ENCODE measurements at regions not wholly inside any gene's neighbourhood (a gene's known extent, or its start where the extent isn't known, plus 50 kb on each side); places are given as distances from the start of the nearest gene placed in this dataset.
A peak's percentile ranks its signal among the peaks of the same experiment; 100 is the strongest.
"Not testable (repeated sequence)": the region's sequence is repeated elsewhere in the genome, so short reads cannot be mapped to it uniquely, and the experiment has no call there.

DNA sequence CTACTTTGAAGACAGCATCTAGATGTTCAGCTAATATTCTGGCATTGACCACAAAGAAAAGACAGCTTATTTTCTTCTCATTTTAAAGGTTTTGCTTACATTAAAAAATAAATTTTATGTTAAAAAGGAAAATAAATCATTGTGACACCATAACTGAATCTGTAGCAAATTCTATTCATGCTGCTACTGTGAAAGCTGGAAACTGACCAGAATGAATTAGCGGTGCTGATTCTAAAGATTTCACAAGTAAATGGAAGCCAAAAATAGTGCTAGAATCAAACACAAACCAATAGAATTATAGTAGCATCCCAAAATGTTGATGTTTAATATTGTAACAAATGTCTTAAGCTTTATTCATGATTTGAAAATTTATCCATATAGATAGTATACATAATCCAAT is 850.0 kb upstream of the FBXO33 start:
- intact Hi-C loops (cut with DNase I) = no loop called here
- no peak for DNase-seq (ENCODE audit: missing footprints)
- no peak for ATAC-seq

- ATAC-seq = no peak
- DNase-seq (ENCODE audit: missing footprints) = no peak
- intact Hi-C loops (cut with DNase I) = no loop called here
These were observed 848.4 kb upstream of the FBXO33 start for GRCh38 chr14:40280652-40281051.

GRCh38 chr14:40273417-40273816 is 841.2 kb upstream of the FBXO33 start:
- DNase-seq (ENCODE audit: missing footprints) (no peak), ATAC-seq (no peak)
- intact Hi-C loops (cut with DNase I) = no loop called here

DNA sequence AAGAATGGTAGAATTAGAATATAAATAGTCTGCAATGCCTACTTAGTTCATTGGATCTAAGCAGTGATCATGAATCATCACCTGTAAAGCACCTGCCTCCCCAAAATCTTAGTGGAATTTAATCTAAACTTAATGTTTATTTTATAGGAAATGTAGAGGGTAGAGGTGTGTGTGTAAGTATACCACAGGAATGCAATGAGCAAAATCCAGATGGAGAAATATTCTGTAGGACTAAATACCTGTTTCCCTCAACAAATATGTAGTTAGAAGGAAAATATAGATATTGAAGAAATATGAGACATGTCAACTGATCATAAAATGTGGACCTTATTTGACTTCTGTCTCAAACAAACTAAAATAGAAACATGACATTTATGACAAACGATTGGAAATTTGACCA is 839.2 kb upstream of the FBXO33 start:
- ATAC-seq = no peak
- intact Hi-C loops (cut with DNase I) = no loop called here

GRCh38 chr14:40269436-40269835 is 837.2 kb upstream of the FBXO33 start:
- ATAC-seq (no peak), DNase-seq (ENCODE audit: missing footprints) (no peak)
- intact Hi-C loops (cut with DNase I) = no loop called here

More for the DNA sequence above, 839.2 kb upstream of the FBXO33 start:
- DNase-seq (ENCODE audit: missing footprints) = no peak

DNA sequence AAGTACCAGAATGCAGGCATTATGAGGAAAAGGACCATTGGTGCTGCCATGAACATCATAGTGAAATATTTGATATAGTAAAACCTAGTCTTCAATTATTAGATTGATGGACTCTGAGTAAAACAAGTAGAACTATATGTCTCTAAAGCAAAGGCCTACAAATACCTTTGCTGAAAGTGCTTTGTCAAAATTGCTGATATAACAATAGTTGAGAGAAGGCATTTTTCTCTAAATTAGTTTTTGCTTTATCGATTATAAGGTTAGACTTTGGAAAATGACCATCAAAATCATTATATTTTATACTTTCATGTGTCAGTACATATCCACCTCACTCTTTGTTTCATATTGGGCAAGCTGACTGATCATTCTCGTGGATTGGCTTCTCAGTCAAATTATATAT is 836.0 kb upstream of the FBXO33 start:
- intact Hi-C loops (cut with DNase I) = no loop called here
- DNase-seq (ENCODE audit: missing footprints) = no peak
- ATAC-seq = no peak

DNA sequence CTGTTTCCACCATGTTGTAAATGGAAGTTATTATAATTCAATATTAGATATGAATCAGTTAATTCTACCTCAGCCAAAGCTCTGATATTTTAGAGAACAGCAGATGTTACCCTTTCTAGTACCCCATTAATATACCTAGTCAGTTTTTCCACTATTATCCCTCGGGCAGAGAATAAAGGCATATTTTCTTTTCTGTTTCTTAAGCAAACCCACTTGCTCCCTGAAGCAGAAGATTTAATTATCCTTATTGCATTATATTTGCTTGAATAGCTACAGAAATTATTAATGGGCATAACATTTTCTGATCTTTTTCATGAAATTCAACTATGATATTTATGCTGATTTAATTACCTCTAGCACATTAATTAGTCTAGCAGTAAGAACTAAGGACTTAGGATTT is 832.9 kb upstream of the FBXO33 start:
- intact Hi-C loops (cut with DNase I) = no loop called here
- no peak for DNase-seq (ENCODE audit: missing footprints)

DNA sequence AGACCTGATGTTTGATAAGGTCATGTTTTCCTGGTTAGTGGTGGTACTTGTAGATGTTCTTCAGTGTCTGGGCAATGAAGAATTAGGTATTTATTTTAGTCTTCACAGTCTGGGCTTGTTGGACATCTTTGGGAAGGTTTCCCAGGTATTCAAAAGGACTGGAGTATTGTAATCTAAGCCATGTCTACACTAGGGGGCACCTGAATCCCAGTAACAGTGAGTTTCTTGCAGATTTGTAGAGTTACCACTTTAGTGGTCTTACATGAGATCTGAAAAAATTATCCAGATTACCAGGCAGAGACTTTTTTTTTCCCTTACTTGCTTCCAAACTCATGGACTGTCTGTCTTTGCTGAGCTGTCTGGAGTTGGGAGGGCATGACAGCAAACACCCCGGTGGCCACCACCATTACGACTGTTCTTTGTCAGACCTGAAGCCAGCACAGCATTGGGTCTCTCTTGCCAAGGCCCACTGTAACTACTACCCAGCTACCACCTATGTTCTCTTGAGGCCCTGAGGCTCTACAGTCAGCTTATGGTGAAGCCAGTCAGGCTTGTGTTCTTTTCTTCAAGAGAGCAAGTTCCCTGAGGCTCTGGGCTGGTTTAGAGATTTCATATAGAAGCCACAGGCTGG is 820.7 kb upstream of the FBXO33 start:
- DNase-seq (ENCODE audit: missing footprints) (no peak), ATAC-seq (no peak)
- intact Hi-C loops (cut with DNase I) = no loop called here

More for the DNA sequence above, 832.9 kb upstream of the FBXO33 start:
- no peak for ATAC-seq

DNA sequence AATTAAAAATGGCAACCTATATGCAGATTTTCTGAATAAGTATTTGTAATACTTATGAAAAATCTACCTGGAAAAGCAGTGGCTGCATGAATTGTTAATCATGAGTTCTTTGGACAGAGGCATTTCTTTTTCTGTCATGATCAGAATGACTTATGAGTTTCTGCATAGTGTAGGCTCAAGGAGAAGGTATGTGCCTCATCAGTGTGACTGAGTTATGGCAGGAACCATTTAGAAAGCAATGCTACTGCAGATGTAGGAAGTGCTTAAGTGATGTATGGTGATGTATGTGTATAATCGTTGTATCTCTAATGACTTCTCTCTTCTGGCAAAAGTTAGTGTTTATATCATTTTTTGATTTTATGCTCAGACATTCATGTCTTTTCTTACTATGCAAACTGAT is 816.4 kb upstream of the FBXO33 start:
- DNase-seq (ENCODE audit: missing footprints) (no peak), ATAC-seq (no peak)
- intact Hi-C loops (cut with DNase I) = no loop called here

GRCh38 chr14:40240245-40240859 is 808.1 kb upstream of the FBXO33 start:
- intact Hi-C loops (cut with DNase I) = no loop called here
- ATAC-seq (no peak), DNase-seq (ENCODE audit: missing footprints) (no peak)

GRCh38 chr14:40232302-40232701 is 800.1 kb upstream of the FBXO33 start:
- DNase-seq (ENCODE audit: missing footprints) = no peak
- no peak for ATAC-seq
- intact Hi-C loops (cut with DNase I) = no loop called here

GRCh38 chr14:40229676-40230075 is 797.4 kb upstream of the FBXO33 start:
- DNase-seq (ENCODE audit: missing footprints) (no peak), ATAC-seq (no peak)
- intact Hi-C loops (cut with DNase I) = no loop called here

DNA sequence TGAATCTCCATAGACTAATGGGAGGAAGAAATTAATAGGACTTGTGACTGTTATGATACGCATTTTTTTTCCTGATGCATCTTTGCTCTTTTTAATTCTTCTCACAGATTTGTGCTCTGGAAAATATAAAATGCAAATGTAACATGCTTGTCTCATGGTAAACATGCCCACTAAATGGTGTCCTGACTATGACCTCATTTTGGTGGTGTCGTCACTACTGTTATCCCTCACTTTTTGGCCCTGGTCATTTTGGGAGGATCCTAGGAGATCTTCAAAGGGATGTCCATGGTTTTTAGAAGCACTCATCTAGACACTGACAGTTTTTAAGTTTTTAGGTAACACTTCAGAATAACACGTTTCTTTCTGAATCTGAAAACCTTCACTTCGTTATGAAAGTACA is 790.8 kb upstream of the FBXO33 start:
- DNase-seq (ENCODE audit: missing footprints) (no peak), ATAC-seq (no peak)
- intact Hi-C loops (cut with DNase I) = no loop called here

DNA sequence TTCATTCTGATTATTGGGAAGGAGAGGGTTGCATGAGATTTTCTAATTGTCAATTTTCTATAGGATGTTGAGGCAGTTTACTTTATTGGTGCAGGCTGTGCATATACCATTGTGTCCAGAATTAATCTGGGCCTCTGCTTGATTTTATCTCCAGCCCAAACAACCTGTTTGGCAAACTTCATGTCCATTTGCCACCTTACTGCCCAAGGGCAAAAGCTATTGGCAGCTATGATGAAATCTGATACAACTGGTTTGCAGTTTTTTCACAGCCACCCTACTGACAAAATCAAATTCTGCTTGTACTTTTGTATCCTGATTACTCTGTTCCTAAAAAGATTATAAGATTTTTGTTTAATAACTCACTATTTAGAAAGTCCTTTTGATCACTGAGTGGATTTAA is 789.2 kb upstream of the FBXO33 start:
- DNase-seq (ENCODE audit: missing footprints) (no peak), ATAC-seq (no peak)
- intact Hi-C loops (cut with DNase I) = no loop called here

GRCh38 chr14:40219032-40219431 is 786.8 kb upstream of the FBXO33 start:
- no peak for ATAC-seq
- intact Hi-C loops (cut with DNase I) = no loop called here
- DNase-seq (ENCODE audit: missing footprints) = no peak

DNA sequence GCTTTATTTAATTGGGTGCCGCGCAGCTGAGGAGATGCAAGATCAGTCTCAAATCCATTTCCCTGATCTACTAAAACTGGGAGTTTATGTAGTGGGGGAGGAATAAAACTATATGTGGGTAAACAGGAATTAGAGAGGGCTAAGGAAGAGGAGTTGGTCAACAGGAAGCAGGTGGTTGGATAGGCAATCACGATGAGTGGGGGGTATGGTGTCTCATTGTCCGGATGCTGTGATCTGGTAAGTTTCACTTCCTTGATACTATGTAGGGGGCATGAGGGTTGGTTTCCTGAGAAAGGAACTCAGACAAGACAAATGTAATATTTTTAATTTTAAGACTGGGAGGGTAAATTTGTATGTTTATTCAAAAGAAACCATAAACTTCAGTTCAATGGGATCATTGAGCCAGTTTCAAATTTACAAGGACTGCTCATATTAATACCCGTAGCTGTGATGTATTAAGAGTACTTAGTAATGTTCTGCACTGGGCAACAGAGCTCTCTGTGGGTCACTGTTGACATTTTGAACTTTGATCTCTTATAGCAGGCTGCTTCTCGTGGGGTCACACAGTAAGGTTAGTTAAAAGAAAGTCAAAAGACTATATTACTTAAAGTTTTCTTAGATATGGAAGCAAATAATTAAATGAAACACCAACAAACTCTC is 786.2 kb upstream of the FBXO33 start:
- no peak for ATAC-seq
- DNase-seq (ENCODE audit: missing footprints) = no peak
- intact Hi-C loops (cut with DNase I) = no loop called here

GRCh38 chr14:40216976-40217375 is 784.7 kb upstream of the FBXO33 start:
- ATAC-seq = no peak
- intact Hi-C loops (cut with DNase I) = no loop called here
- no peak for DNase-seq (ENCODE audit: missing footprints)

GRCh38 chr14:40216408-40216807 is 784.2 kb upstream of the FBXO33 start:
- intact Hi-C loops (cut with DNase I); DNase-seq (ENCODE audit: missing footprints); ATAC-seq: not testable (repeated sequence)

DNA sequence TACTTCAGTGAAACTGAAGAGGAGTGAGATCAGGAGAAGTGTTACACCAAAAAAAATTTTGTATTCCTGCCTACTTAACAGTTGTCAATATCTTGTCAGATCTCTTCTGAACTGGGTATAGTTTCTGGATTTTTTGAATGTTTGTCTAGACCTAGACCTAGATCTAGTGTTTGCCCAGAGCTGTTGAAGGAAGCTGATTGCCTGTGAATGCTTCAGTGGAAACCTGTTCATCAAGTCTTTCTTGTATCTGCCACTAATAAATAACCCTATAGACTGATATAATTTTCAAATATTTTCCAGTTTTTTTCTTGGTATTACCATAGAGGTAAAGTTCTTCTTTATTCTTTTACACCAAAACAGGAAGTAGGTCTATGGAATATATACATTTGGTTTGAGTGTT is 781.5 kb upstream of the FBXO33 start:
- intact Hi-C loops (cut with DNase I) = no loop called here
- DNase-seq (ENCODE audit: missing footprints) = no peak
- no peak for ATAC-seq

DNA sequence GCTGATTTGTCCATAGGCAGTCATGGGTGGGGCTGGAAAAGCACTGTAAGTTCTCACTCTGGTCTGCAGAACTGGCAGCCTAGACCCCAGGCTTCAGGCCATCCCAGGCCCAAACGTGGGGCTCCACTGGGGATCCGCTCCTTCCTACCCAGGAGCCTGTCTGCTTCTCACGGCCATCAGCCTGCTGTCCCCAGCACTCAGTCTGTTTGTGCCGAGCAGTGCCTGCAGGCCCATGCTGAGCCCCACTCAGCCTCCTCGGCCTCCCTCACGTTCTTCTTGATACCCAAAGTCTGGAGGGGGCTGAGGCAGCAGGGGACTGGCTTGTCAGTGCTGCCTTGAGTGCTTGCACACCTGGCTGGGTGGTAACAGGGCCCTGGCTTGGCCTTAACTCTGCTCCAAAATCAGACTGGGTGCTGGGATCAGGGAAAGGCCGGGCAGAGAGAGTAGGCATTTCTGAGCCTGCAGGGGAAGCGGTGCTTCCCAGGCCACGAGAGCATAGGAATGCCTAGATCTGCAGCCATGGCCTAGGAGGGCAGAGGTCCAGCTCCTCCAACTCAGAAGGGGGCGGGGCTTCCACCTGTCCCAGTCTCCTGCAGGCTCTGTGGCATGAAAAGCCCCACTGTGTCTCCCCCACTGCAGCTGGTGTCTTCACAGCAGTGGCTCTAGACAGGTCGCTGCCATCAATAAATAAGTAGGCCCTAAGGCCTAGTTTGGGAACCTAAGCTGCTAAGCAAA is 772.4 kb upstream of the FBXO33 start:
- DNase-seq (ENCODE audit: missing footprints) (peak; percentile 32), ATAC-seq (no peak)
- intact Hi-C loops (cut with DNase I) = no loop called here
